HG02588 (cell line): ENCODE measurements at regions not wholly inside any gene's neighbourhood (a gene's known extent, or its start where the extent isn't known, plus 50 kb on each side); places are given as distances from the start of the nearest gene placed in this dataset.
"Not testable (repeated sequence)": the region's sequence is repeated elsewhere in the genome, so short reads cannot be mapped to it uniquely, and the experiment has no call there.

Experiments used
- ATAC-seq: cut with Tn5 transposase; IDR thresholded peaks from one replicate; pipeline ENCODE4 v1.9.1; 2021; ENCODE audit warnings: mild to moderate bottlenecking, moderate library complexity; ENCODE audit not compliant: unreplicated experiment

DNA sequence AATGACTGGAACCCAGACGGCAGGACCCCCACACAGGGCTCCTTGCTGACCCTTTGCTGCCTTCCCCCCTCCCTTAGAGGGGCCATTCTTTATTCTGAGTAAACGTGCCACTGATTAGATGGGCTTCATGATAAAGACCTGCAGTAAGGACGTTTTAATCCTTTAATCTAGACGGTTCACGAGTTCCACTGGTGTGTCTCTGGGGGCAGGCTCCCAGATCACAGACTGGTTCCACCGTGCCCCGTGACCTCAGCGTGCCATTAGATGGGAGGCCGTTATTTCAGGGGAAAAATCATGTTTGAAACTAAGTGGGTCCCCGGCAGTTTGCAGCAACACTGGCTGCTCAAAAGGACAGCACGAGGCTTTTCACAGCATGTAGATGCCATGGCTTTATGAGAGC is 246.9 kb upstream of the PLGLB2 start:
- not testable (repeated sequence) for ATAC-seq

DNA sequence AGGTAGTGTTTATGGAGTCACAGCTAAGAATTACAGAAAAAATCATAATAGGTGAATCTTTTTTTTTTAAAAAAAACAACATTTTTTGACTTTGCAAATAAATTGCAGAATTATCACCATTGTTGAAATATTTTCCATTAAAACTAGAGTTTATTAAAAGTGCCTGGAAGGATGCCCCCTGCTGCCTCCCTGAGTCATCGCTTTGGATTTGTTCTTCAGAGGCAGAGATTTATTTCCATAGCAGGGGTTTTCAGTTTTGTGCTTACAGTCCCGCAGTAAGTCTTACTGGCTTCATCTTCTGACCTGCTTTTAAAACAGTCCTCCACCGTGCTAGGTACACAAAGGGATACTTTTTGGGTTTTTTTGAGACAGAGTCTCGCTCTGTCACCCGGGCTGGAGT is 244.9 kb upstream of the PLGLB2 start:
- ATAC-seq, result not testable (repeated sequence)

DNA sequence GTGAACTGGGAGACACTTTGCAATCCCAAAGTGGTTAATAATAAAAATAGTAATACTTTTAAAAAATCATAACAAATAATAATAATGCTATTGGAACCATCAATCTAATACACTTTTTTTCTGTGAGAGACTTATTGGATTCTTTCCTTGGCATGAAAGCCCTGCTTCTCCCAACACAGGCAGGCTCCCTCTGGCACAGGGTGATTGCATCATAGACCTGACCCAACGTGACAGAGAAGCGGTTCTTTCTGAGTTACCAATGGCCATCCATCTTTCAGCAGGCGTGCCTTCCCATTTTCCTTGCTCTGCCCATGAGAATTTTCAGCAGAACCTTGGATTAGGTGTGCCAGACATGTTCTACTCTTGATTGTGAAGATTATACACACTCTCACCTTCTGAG is 242.6 kb upstream of the PLGLB2 start:
- ATAC-seq, result not testable (repeated sequence)

DNA sequence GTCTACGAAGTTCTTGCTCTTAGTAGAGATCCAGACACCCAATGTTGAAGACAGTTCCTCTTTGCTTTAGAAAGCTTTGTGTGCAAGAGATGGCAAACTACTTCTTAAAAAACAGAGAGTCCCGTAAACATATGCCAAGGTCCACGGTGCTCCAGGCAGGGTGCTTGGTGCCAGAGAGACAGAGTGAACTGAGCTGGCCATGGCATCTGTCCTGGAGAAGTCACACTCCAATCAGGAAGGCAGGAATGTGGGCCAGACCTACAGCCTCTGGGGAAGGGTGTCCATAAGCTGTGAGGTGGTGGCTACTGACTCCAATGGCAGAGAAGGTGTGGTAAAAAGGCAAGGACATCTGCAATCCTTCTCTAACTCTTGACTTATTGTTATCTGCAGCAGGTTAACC is 242.0 kb upstream of the PLGLB2 start:
- not testable (repeated sequence) for ATAC-seq

DNA sequence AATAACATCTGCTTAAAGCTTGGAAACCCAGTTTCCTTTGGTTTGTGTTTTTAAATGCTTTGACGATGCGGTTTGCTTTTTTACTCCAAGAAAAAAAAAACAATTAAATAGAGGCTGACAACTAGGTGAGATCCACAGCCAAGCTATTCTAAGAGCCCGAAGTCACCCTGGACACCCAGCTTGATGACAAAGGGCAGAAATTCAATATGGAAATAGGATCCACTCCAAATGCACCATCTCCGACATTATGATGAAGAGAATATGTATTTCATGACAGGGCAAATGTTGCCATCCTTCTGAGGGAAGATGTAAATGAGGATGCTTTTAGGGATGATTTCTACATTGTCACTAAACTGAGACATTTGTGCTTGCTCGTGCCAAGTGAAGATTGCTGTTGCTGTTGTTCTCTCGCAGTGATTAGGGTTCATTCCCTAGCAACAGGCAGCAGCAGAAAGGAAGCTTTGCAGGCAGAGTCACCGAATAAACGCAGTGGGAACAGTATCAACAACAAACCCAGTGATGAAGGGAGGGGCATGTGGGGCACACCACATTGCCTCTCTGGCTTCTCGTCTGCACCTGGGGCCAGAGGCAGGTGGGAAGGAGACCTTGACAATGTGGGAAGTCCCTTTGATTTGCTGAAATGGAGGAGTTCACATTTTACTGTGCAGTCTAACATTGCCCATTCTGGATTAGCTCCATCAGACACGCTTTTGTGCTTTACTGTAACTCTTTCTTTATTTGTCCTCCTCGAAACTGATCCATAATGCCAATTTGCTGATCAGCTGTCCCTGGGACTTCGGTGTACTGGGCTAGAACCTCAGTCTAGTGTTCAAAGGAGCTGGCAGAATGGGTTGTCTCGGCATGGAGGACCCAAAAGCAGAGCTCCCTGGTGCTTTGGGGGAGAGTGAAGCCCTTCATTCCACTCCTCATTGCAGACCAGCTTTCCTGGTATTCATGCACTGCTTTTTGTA is 240.2 kb upstream of the PLGLB2 start:
- not testable (repeated sequence) for ATAC-seq

DNA sequence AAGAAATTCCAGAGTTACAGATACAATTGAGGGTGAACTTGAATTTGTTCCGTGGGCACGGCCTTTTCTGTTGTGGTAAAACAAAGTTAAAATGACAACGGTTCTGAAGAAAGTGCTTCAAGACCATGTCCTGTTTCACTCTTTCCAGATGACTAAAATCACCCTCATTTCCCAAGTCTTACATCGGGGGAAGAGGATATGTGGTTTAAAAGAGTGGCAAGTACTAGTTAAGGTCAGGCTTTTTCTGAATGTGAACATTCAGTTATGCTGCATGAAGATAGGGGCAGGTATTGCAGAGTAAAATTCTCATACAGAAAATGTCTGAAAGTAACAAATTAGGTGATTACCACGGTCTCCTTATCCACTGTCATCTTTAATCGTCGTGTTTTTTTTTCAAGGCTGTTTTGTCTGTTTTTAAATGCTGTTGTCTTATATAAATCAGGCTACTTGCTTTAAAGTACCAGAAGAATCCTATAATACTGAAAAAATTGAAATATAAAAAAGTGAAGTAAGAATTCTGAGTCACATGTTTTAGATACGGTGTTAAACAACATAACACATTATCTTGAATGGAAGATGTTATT is 236.6 kb upstream of the PLGLB2 start:
- ATAC-seq, result not testable (repeated sequence)

DNA sequence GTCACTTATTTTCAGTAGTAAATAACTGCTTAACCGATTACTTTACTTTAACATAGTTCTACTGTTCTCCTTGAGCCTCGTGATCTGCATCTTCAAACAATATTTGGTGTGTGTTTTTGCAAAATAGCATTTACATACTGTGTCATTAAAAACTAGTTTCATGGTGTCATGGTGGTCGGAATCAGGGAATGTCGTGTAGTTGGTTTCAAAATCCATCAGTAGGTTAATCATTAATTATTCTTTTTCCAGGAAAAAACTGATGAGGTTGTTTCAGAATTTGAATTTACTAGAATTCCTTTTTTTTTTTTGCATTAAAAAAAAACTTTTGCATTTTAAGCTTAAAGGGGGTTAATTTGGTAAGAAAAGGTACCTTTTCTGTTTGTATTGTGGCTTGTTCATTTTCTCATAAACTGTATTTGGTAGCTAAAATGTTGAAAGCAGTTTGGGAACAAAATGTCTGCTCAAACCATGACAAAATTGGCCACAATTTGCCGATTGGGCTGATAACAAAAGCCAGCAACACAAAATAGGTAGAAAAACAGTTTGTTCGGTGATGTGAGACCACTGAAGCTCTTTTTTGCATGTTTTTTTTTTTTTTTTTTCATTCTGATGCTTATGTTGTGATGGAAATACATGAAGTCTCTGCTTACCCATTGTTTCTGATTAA is 234.9 kb upstream of the PLGLB2 start:
- not testable (repeated sequence) for ATAC-seq

DNA sequence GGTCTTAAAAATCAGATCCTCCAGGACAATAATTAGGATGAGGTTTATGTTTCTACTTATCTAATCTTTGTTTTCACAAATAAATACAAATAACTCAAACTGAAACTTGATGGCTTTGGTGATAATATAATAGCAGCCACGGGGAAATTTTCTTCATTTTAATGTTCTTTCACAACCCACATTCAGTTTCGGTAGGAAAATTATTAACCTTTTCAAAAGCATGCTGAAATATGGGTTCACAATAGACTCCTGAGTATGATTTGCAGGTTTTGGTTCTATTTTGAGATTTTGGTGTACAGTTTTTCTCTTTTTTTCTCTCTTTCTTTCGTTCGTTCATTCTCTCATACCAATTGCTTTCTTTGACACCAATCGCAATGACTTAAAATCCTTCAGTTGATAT is 233.9 kb upstream of the PLGLB2 start:
- peak; percentile 65 for ATAC-seq

DNA sequence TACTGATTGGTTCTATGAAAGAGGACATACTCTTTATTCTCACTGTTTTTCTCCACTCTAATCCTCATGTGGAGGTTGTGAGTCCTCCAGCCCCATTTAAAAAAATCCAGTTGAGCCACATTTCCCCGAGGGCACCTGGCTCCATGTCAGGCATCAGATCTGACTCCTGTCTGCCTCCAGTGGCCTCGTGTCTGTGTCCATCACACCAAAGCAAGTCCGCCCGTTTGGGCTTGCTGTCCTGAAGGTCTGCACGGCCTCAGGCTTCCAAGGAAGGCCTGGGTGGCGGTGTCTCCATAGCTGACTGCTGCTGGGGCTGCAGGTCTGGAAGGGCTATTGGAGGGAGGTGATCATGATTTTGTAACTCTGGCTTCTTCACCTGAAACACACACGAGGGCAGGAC is 233.4 kb upstream of the PLGLB2 start:
- not testable (repeated sequence) for ATAC-seq

DNA sequence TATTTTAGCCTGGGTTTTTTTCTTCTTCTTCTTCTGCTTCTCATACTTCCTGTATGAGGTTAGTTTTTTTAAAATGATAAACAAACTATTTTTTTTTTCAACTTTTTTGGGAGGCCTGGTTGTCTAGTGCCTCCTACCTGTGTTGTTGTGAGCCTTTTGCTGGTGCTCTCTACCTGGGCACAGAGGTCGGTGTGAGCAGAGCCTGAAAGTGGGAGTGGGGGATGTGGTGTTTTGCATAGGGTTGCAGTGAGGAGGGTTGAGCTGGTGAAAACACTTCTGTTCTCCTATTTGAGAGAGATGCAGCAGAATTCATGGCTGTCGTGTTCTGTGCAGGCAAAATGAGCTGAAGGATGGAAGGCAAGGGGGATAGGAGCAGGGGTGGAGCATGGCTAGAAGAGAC is 232.7 kb upstream of the PLGLB2 start:
- peak; percentile 31 for ATAC-seq

DNA sequence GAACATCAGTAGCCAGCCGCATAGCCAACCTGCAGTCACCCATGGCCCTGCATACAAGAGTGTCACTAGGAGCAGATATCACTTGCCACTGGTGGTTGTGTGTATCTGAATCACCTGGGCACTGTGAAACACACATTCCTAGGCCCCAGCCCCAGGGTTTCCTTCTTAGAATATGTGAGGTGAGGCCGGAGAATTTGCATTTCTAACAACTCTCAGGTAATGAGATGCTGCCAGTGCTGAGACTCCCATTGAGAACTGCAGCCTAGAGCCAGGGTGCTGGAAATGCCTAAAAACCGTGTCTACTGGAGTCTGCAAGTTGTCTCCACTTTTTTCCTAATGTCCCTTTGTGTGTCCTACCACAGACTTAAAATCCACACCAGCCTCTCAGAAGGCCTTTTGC is 232.0 kb upstream of the PLGLB2 start:
- ATAC-seq, result not testable (repeated sequence)

DNA sequence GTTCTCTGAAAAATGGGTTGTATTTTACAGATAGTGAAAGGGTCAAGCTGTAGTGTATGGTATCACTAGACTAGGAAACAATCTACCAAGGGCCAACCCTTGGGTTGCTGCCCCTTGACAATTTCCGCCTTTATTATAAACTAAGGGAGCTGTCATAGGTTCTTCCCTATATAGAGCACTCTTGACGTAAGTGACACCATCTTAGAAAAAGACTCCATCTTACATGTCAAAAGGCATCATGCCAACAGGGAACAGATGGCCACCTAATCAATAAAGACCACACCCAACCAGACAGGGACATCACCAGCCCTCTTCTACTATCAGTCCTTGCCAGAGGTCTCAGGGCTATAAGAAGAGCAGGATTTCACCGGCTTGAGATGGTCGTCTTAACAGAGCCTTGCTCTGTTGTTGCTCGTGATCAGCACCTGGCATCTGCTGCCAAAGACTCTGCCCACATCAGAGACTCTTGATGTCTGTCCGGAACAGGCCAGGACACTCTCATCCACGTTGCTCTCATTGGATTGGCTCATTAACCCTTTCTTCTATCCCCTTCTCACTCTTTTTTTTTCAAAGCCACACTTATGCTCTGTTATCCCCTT is 231.4 kb upstream of the PLGLB2 start:
- not testable (repeated sequence) for ATAC-seq

DNA sequence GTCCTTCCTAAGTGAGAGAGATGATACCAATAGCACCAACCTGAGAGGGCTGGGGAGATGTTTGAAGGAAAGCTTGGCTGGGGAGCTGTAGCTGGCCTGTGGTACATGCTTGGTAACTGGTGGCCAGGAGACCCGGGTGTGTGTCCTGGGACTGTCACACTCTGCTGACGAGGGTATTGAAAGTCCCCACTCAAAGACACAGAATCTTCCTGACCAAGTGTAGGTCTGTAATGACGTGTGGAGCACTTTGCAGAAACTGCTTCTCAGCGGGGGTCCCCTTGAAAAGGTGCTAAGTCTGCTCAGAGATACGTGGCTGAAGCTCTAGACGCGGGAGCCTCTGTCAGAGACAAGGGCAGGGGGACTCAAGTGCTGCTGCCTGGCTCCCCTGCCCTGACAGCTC is 230.4 kb upstream of the PLGLB2 start:
- ATAC-seq, result not testable (repeated sequence)

DNA sequence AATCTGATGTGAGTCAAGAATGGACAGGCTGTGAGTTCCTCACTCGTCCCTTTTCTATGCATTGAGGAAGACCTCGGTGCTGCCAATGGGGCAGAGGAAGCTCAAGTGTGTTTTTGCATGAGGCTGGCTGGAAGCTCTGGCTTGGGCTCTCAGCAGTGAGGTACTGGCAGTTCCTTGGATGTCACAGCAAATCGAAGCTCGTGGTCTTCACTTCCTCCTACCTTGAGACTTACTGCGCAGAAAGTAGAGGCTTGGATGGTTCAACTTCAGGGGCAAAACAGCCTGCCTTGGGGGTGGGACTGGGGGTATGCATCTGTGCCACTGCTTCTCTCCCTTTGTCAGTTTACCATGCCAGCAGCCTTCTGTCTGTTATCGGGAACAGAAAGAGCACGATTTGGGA is 229.8 kb upstream of the PLGLB2 start:
- ATAC-seq, result not testable (repeated sequence)

DNA sequence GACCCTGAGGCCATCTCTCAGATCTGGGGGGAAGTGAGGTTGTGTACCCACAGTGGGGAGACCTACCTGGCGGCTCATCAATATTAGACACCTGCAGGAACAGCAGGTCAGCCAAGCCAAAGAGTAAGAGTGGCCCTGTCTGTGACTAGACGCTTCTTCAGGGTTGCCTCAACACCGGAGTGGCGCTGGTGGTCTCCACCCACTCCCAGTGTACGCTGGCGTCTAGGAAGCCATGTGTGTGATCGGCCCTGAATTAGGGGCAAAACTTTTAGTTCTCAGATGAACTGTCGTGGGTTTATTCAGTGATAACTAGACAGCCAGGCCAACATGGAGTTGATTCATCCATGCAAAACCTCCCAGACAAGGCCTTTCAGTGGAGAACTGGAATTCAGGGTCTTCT is 229.3 kb upstream of the PLGLB2 start:
- ATAC-seq, result not testable (repeated sequence)

DNA sequence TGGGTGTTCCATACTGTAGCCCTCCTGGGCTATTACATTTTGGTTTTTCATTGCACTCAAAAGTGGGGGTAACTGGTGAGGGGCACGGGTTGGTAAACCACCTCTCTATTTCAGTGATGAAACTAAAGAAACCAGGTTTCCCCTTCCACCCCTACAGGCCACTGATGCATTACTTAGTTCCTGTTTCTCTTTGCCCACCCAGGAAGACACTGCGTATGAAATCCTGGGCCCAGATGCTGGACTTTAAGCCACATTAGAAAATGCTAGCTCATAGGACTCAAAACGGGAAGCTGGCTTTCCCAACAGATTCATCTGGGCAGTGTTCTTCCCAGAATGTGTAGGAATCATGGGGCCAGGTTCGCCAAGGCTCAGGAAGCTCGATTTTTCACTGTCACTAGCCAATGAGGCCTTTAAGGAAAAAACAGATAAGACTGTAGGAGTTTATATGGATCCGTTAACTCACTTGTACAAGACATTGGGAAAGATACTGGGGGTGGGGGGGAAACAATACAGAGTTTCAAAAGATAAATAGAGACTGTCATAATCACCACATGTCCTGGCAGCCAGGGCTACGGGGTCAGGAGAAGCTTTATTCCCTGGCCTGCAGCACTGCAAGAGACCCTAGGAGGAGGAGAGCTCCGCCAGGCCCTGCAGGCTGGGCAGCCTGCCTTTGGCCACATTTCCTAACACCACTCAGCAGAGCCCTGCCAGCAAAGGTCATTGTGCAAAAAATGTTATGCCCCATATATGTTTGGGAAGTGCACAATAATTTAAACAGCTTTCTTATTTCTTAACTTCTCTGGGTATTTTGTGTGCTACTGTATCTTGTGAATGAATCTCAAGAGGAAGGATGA is 228.5 kb upstream of the PLGLB2 start:
- peak; percentile 35 for ATAC-seq

DNA sequence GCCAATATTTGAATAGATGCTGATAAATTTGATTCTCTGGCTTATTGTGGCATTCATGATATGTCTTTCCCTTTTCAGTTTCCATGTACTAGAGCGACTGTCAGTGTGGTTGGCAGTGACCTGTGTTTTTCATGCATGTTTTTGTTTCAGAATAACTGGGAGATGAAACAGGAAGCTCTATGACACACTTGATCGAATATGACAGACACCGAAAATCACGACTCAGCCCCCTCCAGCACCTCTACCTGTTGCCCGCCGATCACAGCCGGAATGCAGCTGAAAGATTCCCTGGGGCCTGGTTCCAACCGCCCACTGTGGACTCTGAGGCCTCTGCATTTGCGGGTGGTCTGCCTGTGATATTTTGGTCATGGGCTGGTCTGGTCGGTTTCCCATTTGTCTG is 226.8 kb upstream of the PLGLB2 start:
- peak; percentile 71 for ATAC-seq

DNA sequence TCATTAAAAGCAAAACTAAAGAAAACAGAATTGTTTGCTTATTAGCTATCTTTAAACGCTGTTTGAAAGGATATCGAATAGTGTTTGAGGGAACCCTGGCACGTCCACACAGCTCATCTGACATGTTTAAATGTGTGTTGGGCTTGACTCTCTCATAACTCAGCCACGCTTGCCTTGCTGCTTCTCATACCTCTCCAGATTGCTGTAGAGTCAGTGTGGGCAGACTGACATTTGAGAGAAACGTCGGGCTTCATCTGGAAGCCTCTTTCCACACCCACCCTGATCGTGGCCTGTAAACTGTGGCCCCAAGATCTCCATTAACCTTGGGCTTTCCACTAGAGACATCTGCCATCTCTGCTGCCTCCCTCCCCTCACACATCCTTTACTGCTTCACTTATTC is 226.4 kb upstream of the PLGLB2 start:
- not testable (repeated sequence) for ATAC-seq

DNA sequence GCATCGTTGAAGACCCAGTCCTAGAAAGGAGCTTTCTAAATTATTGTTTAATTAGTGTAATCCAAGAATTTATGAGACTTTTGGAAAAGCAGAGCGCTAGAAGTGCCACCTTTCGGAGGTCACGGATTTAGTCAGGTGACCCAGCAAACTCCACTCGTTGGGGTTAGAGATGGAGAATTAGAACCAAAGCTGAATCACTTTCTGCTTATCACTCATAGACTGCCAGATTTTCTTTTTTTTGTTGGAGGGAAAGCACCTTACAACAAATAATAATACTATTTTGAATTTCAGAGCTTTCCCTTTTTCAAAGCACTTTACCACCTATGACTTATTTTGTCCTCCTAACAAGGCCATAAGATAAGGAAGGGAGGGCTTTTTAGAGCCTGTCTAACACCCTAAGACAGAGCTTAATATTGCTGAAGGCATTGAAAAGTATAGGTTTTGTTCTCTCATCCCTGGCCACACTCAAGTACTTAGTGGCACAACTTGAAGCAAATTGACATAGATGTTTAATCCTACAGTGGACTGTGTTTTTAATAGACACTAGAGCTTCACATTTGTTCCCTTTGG is 223.2 kb upstream of the PLGLB2 start:
- ATAC-seq, result not testable (repeated sequence)

DNA sequence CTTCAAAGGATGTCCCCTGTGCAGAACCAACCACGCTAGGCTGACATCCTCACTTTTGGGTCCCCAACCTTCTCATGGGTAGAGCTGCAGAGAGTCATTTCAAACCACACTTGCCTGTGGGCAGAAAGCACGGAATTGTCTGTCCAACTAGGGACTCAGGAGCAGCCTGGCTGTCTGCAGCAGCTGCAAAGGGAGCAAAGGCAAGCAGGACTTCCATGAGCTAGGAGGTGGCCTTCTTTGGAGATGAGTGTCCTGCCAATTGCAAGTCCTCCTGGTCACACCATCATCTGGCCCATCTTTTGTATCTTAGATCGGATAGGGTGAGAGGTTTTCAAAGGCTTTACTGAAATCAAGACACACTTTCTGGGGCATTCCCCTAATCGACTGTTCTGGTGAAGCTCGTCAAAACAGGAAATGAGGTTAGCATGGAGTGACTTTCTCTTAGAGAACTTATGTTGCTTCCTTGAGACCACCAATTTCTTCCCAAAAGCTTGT is 222.3 kb upstream of the PLGLB2 start:
- ATAC-seq, result not testable (repeated sequence)
